Islet precursor cell (in vitro differentiated cells): ENCODE measurements at regions not wholly inside any gene's neighbourhood (a gene's known extent, or its start where the extent isn't known, plus 50 kb on each side); places are given as distances from the start of the nearest gene placed in this dataset.
A peak's percentile ranks its signal among the peaks of the same experiment; 100 is the strongest.

Experiments used
- DNase-seq: peaks from one replicate; pipeline ENCODE4 v3.0.0-alpha.2; 2018

GRCh38 chr13:54268013-54268695, 1239.5 kb downstream of the OLFM4 start:
- peak; percentile 45 for DNase-seq

DNA sequence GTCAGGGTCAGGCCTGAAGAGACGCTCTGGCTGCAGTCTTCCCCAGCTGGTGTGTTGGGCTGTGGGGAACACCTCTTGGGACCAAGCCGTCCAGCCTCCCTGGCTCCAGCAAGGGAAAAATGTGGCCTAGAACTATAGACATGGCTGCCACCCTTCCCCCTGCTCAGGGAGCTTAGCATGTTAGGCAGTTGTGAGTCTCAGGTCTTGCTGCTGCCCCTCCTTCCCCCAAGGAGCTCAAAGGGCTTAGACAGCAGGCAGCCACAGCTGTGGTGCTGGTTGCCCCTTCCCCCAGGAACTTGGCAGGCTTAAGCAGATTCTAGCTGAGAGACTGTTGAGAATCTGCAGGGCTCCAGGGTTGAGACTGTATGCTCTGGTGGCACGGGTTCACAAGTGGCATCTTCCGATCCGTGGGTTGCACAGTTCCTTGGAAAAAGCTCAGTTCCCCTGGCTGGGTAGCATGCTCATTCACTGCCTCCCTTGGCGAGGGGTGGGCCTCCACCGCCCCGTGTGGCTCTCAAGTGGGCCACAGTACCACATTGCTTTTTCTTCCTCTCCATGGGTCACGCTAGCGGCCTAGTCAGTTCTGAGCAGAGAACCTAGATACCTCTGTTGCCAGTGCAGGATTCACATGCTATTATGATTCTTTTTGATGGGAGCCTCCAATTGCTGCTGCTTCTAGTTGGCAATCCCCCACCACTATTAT, 1258.6 kb downstream of the OLFM4 start:
- no peak for DNase-seq

- no peak for DNase-seq
Measured at GRCh38 chr13:54301085-54301484, 1272.5 kb downstream of the OLFM4 start.

DNA sequence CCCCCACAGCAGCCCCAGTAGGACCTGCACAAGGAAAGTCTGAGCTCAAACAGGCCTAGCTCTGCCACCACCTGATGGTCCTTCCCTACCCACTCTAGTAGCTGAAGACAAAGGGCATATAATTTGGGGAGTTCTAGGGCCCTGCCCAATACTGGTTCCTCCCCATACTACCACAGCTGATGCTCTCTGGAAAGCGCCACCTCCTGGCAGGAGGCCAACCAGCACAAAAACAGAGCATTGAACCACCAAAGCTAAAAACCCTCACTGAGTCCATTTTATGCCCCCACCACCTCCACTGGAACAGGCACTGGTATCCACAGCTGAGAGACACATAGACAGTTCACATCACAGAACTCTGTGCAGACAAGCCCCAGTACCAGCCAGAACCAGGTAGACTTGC, 1276.8 kb downstream of the OLFM4 start:
- no peak for DNase-seq

GRCh38 chr13:54312885-54313284, 1284.3 kb downstream of the OLFM4 start:
- no peak for DNase-seq

- no peak for DNase-seq
Measured at GRCh38 chr13:54317722-54318121, 1289.1 kb downstream of the OLFM4 start.

- DNase-seq: no peak
Measured at GRCh38 chr13:54337540-54337939, 1308.9 kb downstream of the OLFM4 start.

GRCh38 chr13:54347531-54347930, 1318.9 kb downstream of the OLFM4 start:
- no peak for DNase-seq

DNA sequence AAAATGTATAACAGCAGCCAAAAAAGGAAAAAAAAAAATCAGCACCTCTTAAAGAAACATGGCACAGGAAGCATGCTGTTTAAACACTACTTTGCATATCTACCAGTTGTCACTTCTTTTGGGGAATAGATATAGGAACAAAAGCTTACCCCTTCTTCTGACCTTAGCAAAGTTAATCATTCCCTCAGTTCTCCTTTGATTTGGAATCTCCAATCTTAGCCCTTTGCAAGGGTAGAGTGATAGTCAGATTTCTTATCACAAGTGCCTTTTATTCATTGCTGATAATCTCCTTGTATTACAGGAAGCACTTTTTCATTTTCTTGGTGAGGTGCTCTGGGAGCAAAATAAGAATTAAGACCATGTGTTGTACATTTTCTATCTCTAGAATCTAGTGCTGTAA, 1327.6 kb downstream of the OLFM4 start:
- no peak for DNase-seq

- DNase-seq: no peak
Measured at GRCh38 chr13:54356849-54357248, 1328.2 kb downstream of the OLFM4 start.

DNA sequence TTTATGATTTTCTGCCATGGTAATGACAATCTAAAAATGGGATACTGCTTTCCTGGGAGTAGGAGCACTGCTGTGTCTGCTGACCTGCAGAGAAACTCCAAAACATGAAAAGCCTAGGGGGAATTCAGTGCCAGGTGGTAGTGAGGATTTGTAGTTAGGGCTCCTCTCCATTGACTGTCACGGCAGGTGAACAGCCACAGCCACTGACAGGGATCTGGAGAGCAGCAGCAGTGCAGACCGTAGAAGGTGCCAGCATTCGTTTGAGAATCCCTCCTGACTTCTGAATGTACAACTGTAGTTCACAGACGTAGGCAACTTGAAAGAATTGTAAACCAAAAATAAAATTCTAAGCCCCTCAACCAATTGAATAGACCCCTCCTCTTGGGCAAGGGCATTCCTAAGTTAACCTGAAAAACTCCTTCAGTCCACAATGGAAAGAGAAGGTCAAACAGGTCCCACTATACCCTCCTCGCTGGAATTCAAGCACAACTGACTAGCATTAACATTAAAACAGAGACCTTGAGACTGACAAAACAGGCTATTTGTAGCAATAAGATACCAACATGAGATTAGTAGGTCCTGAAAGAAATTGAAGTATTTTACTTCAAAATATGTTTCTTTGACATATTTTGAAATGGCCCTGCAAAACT, 1328.8 kb downstream of the OLFM4 start:
- no peak for DNase-seq

GRCh38 chr13:54361460-54361859, 1332.8 kb downstream of the OLFM4 start:
- DNase-seq: no peak

- DNase-seq: no peak
Measured at GRCh38 chr13:54366728-54367127, 1338.1 kb downstream of the OLFM4 start.

DNA sequence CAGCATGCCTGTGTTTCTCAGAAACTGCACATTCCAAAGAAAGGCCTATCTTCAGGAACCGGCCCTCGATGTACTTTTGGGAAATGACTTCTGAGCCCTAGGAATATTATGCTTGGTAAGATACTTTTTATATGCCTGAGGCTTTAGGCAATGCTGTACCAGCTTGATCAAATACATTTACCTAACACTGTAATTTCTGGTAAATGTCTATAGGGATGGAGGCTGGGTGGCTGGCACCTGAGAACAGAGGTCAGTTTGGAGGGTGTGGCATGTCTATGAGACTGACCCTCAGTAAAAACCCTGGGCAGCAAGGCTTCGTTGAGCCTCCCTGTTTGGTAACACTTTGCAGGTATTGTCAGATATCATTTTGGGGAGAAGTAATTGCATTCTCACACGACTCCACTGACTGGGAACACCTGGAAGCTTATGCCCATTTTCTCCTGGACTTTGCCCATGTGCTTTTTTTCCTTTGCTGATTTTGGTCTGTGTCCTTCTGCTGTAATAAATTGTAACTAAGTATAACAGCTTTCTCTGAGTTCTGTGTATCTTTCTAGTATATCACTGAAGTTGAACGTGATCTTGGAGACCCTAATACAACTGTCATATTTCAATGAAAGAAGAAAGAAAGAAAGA, 1339.1 kb downstream of the OLFM4 start:
- no peak for DNase-seq

- DNase-seq: no peak
Measured at GRCh38 chr13:54368387-54368786, 1339.8 kb downstream of the OLFM4 start.

GRCh38 chr13:54373211-54373610, 1344.6 kb downstream of the OLFM4 start:
- DNase-seq: no peak

DNA sequence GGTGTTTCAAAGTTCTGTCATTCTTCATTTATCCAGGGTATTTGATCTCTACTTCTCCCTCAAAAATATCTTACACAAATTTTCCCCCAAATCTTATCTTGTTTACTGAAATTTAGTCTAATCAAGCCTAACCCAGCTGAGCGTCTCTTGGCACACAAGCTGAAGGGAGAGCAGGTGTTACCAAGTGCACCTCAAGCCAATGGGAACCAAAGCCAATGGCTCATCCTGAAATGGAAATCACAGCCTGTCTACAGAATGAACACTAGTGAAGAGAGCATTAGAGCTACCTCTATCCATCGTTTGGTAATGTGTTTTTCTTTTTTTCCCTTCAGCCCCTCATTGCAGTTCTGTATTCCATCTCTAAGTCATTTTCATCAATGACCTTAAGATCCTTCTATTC, 1350.8 kb downstream of the OLFM4 start:
- no peak for DNase-seq

DNA sequence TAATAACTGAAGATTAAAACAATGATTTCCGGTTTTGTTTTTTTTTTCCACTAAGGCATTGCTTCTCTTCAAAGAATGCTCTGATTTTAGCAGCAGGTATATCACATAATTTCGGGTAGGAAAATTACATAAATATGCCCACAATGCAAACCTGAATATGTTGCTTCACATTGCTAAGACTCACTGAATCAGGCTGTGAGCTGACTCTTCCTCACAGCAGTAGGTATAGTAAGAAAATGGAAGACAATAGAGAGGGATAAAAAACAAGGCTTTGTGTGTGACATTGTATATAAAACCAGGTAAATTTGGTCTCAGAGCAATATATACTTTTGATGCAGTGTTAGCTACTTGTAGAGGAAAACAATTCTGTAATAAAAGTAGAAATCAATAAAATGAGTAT, 1355.0 kb downstream of the OLFM4 start:
- DNase-seq: no peak

GRCh38 chr13:54387625-54388024, 1359.0 kb downstream of the OLFM4 start:
- no peak for DNase-seq

DNA sequence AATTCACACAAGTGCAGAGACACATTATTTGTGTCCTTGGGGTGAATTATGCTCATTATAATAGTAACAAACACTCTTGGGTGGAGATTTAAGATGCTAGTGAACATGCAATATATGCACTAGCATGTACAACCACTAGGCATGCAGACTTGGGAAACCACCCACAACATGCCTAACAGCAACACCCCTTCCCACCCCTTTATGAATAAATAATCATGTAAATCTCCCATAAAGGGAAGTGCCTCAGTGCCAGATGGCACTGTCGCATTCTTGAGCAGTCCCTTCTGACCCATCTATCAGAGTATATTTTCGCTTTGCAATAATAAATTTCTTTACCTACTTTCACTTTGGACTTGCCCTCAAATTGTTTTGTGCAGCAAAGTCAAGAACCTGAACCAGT, 1362.2 kb downstream of the OLFM4 start:
- no peak for DNase-seq

GRCh38 chr13:54394085-54394700, 1365.6 kb downstream of the OLFM4 start:
- no peak for DNase-seq

- DNase-seq: no peak
Measured at GRCh38 chr13:54394908-54395307, 1366.3 kb downstream of the OLFM4 start.

DNA sequence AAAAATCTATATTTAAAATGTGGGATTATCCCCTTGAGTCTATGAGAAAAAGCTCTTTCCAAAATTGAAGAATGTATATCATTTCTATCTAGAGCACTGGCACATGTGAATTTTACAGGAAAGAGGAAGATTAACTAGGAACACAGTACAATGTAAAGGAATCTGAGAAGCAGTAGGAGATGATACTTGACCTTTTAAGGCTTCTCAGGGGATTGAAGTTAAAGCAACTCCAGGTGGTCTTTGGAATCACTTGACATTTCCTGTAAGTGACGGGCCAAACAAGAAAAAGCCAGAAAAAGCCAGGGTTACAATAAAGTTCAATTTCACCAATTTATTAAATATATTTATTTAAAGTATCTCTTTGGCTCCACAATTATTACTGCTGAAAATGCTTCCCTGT, 1373.9 kb downstream of the OLFM4 start:
- DNase-seq: no peak
